ENCODE measurements at regions not wholly inside any gene's neighbourhood (a gene's known extent, or its start where the extent isn't known, plus 50 kb on each side); places are given as distances from the start of the nearest gene placed in this dataset.

DNA sequence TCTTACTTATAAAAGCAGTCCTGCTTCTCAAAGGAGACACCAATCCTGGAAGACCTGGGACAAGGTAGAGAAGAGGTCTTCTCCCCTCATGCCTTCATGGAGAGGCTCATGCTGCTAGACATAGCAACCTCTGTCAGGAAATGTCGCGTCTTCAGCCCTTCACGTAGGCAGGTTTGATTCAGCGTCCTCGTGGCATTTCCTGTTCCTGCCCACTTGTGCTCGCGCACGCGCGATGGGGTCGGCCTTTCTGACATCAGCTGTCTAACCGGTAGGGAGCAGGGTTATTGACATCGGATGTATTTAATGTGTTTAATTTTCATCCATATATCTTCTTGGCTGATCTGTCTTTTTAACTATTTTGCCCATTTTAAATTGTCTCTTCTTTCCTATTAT, 292.4 kb downstream of the THBS2 start:
- TF ChIP-seq, protein P1, sequence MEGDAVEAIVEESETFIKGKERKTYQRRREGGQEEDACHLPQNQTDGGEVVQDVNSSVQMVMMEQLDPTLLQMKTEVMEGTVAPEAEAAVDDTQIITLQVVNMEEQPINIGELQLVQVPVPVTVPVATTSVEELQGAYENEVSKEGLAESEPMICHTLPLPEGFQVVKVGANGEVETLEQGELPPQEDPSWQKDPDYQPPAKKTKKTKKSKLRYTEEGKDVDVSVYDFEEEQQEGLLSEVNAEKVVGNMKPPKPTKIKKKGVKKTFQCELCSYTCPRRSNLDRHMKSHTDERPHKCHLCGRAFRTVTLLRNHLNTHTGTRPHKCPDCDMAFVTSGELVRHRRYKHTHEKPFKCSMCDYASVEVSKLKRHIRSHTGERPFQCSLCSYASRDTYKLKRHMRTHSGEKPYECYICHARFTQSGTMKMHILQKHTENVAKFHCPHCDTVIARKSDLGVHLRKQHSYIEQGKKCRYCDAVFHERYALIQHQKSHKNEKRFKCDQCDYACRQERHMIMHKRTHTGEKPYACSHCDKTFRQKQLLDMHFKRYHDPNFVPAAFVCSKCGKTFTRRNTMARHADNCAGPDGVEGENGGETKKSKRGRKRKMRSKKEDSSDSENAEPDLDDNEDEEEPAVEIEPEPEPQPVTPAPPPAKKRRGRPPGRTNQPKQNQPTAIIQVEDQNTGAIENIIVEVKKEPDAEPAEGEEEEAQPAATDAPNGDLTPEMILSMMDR (IDR thresholded peaks at IDR 0.05) = no peak
- DNase-seq = no peak
- Mint-ChIP-seq H3K9me3 (no peaks in the 10 kb centered on the region), H3K27ac (no peak overlapping the region), H3K36me3 (ENCODE audit: low read depth) (no peaks in the 10 kb centered on the region), H3K27me3 (ENCODE audit: insufficient read depth) (no peaks in the 10 kb centered on the region; the same call in 1 of the 2 replicates), H3K4me3 (no peak overlapping the region), H3K4me1 (ENCODE audit: low read depth) (peaks cover 44% of the 10 kb centered on the region)

DNA sequence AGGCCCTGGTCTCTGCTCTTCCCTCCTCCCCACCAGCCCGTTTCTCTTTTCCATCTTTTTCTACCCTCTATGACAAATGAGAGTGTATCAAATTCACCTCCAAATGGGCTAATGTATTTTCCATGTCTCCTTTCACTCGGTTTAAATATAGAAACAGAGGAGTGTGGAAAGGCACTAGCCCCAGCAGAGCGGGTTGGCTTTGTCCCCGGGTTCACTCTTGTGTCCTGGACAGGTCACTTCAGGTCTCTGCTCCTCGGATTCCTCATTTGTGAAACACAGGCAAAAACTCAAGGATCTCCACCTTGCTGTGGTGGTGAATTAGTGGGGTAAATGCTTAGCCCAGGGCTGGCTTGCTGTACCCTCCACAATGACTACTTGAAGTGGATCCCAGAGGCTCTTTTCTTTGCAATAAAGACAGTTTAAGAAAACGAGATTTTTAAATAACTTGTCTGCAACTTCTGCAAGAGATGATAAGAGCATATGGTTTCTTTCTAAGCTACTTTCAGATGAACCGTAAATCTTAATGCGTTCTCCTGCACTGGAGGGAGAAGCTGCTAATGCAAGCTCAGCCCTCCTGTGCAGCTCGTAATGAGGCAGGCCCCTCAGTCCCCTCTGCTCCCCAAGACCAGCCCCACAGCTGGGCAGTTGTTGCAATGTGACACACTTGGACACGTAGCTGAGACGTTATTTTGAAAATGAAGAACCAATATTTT, 292.9 kb downstream of the THBS2 start:
- Mint-ChIP-seq H3K4me1 (ENCODE audit: low read depth) (peaks cover 48% of the 10 kb centered on the region), H3K36me3 (ENCODE audit: low read depth) (no peaks in the 10 kb centered on the region), H3K27ac (no peak overlapping the region), H3K9me3 (no peaks in the 10 kb centered on the region), H3K27me3 (ENCODE audit: insufficient read depth) (no peaks in the 10 kb centered on the region; the same call in 1 of the 2 replicates), H3K4me3 (no peak overlapping the region)
- DNase-seq = no peak
- TF ChIP-seq, protein P1 (IDR thresholded peaks at IDR 0.05) = no peak

DNA sequence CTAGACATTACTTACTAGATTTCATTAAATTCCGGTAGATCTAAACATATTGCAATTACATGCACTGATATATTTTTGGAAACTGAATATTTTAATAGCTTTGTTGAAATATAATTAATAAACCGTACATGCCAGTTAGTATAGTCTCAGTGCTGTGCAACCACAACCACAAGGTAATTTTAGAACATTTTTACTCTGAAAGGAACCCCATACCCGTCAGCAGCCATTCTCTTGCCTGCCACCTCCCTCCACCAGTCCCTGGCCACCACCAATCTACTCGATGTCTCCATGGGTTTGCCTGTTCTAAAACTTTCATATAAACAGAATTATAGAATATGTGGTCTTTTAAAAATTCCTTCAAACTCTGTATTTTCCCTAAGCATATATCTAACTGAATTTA, 293.9 kb downstream of the THBS2 start:
- TF ChIP-seq, protein P1 (IDR thresholded peaks at IDR 0.05) = no peak
- Mint-ChIP-seq H3K9me3 (no peaks in the 10 kb centered on the region), H3K27ac (no peak overlapping the region), H3K4me3 (no peak overlapping the region), H3K27me3 (ENCODE audit: insufficient read depth) (no peaks in the 10 kb centered on the region; the same call in 1 of the 2 replicates), H3K36me3 (ENCODE audit: low read depth) (no peaks in the 10 kb centered on the region), H3K4me1 (ENCODE audit: low read depth) (peaks cover 40% of the 10 kb centered on the region)
- no peak for DNase-seq

DNA sequence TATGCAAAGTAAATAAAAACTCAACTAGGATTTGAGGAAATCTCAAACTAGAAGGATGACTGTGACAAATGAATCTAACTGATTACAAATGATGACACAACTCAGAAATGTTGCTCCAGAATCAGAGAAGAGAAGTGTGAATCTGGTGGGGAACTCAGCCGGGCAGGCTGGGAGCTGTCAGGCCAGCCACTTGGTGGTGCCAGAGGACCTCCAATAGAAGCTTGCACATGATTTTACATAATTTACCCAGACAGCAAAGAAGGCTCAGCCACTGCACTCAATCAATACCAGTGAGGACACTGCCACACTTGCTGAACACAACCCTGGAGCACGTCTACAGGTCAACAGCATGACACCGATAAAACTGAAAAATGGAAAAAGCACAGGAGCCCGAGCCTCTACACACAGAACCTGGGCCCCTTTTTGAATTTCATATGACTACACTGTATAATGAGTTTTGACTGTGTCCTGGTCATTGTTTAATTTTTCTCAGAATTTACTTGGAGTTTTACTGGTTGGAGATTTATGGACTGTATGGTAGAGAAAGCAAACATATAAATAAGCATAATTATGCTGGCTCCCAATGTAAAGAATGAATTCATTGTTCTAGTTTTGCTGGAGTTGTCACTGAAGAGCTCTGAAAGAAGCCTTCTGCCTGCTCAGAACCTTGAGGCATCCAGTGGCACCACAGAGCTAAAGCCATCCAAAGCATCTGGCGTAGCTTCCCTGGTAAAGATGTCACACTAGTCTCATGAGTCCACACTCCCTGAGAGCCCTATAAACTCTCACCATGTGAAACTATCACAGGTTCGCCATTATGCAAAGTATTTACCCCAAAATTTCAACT, 296.5 kb downstream of the THBS2 start:
- H3K9me3 Mint-ChIP-seq = no peaks in the 10 kb centered on the region
- H3K4me3 Mint-ChIP-seq = no peak overlapping the region; the same call in 1 of the 2 replicates
- peaks cover 18% of the 10 kb centered on the region for H3K4me1 Mint-ChIP-seq (ENCODE audit: low read depth)
- DNase-seq = peak; percentile 77
- no peaks in the 10 kb centered on the region for H3K36me3 Mint-ChIP-seq (ENCODE audit: low read depth)
- H3K27ac Mint-ChIP-seq = peak overlapping the region; percentile 34
- H3K27me3 Mint-ChIP-seq (ENCODE audit: insufficient read depth) = no peaks in the 10 kb centered on the region
- TF ChIP-seq, protein P1 (IDR thresholded peaks at IDR 0.05) = peak; percentile 93

DNA sequence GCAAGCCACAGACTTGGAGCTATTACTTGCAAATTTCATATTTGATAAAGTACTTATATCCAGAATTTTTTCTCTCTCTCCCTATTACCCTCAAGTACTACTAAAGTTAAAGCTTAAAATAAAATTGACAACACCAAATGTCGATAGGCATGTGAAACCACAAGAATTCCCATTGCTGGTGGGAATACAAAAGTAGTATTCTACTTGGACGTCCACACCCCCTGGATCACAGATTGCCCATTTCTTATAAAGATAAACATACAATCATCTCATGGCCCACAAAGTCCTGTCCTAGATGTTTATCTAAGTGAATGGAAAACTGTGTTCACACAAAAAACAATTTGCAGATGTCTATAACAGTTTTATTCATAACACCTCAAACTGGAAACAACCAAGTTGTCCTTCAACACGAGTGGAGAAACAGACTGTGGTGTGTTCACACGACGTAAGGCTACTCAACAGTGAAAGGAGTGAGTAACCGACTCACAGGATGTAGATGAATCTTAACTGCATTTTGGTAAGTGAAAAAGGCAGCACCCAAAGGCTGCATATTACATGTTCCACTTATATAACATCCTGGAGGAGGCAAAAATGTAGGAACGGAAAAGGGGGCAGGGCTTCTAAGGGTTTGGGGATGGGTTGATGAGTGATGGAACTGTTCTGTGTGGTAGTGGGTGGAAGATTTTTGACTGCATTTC, 297.4 kb downstream of the THBS2 start:
- Mint-ChIP-seq H3K27me3 (ENCODE audit: insufficient read depth) (no peaks in the 10 kb centered on the region), H3K27ac (peak overlapping the region; percentile 34), H3K36me3 (ENCODE audit: low read depth) (no peaks in the 10 kb centered on the region), H3K4me1 (ENCODE audit: low read depth) (peaks cover 18% of the 10 kb centered on the region), H3K4me3 (no peak overlapping the region; the same call in 1 of the 2 replicates), H3K9me3 (no peaks in the 10 kb centered on the region)
- TF ChIP-seq, protein P1 (IDR thresholded peaks at IDR 0.05) = no peak
- no peak for DNase-seq

Data from HFFc6 (cell line).